IMR-90 (cell line): ENCODE measurements at regions not wholly inside any gene's neighbourhood (a gene's known extent, or its start where the extent isn't known, plus 50 kb on each side); places are given as distances from the start of the nearest gene placed in this dataset.

ENCODE experiments used
- ATAC-seq: fragments of 200-7000 bp; cut with Tn5 transposase; 2 replicates; pipeline ENCODE4 v1.9.1; 2020; ENCODE audit warnings: low read depth, mild to moderate bottlenecking, moderate library complexity
- BruUV-seq: library from RNA; stranded (reverse); fragments of 400-500 nt; replicated peaks from 2 replicates; lab custom pipeline; 2021; lab: Mats Ljungman, UMichigan
- CTCF ChIA-PET: fragments of 300-600 bp; formaldehyde crosslinking; extraction: SDS; loops from one replicate; lab custom pipeline; 2021; ENCODE audit warnings: antibody characterized with exemption; lab: Yijun Ruan, JAX
- POLR2A ChIA-PET: fragments of 300-600 bp; sonication (Branson Sonifier 250); formaldehyde crosslinking; loops from one replicate; lab custom pipeline; 2022; ENCODE audit warnings: antibody characterized with exemption; ENCODE audit not compliant: unreplicated experiment; lab: Charles Lee
- DNase-seq: peaks from one replicate; pipeline ENCODE4 v3.0.0; 2013
- H2AFZ ChIP-seq: replicated peaks from 2 replicates; pipeline ENCODE3; 2013; ENCODE audit warnings: low read length, mild to moderate bottlenecking; ENCODE audit not compliant: poor library complexity
- H2AK5ac ChIP-seq: 2 replicates; pipeline ENCODE4 v1.6.1; 2013; ENCODE audit warnings: low read depth, low read length, inconsistent platforms
- H2AK9ac ChIP-seq: replicated peaks from 2 replicates; pipeline ENCODE3; 2013; ENCODE audit warnings: mild to moderate bottlenecking, low read depth, low read length, moderate library complexity; ENCODE audit not compliant: poor library complexity
- H2BK120ac ChIP-seq: 2 replicates; pipeline ENCODE4 v1.6.1; 2013; ENCODE audit warnings: low read depth, low read length, inconsistent platforms
- H2BK15ac ChIP-seq: 3 replicates; pipeline ENCODE4 v1.6.1; 2013; ENCODE audit warnings: low read depth, low read length, inconsistent platforms
- H2BK20ac ChIP-seq: 2 replicates; pipeline ENCODE4 v1.6.1; 2013; ENCODE audit warnings: low read depth, mild to moderate bottlenecking, inconsistent platforms, low read length, moderate library complexity
- H2BK5ac ChIP-seq: 2 replicates; pipeline ENCODE4 v1.6.1; 2013; ENCODE audit warnings: mild to moderate bottlenecking, low read depth, low read length, inconsistent platforms; ENCODE audit not compliant: poor library complexity, severe bottlenecking
- H3K14ac ChIP-seq: replicated peaks from 2 replicates; pipeline ENCODE4 v1.6.1; 2013; ENCODE audit warnings: low read depth, low read length, inconsistent platforms
- H3K18ac ChIP-seq: 2 replicates; pipeline ENCODE4 v1.6.1; 2013; ENCODE audit warnings: low read depth, low read length, control low read depth
- H3K23ac ChIP-seq: 2 replicates; pipeline ENCODE4 v1.6.1; 2013; ENCODE audit warnings: low read depth, low read length, inconsistent platforms
- H3K27ac ChIP-seq: 2 replicates; pipeline ENCODE4 v1.5.1; 2013; ENCODE audit warnings: mild to moderate bottlenecking, control low read depth, low read length; ENCODE audit not compliant: insufficient read depth
- H3K27me3 ChIP-seq: 2 replicates; pipeline ENCODE4 v1.6.1; 2013; ENCODE audit warnings: low read length; ENCODE audit not compliant: control insufficient read depth, insufficient read depth
- H3K36me3 ChIP-seq: 2 replicates; pipeline ENCODE4 v1.6.1; 2013; ENCODE audit warnings: low read length, mixed read lengths; ENCODE audit not compliant: control insufficient read depth, insufficient read depth
- H3K4ac ChIP-seq: 2 replicates; pipeline ENCODE4 v1.6.1; 2013; ENCODE audit warnings: low read depth, low read length, inconsistent platforms
- H3K4me1 ChIP-seq: 2 replicates; pipeline ENCODE4 v1.6.1; 2013; ENCODE audit warnings: low read length, mixed read lengths; ENCODE audit not compliant: control insufficient read depth, insufficient read depth
- H3K4me2 ChIP-seq: 2 replicates; pipeline ENCODE4 v1.6.1; 2013; ENCODE audit warnings: low read depth, mild to moderate bottlenecking, control low read depth, low read length, moderate library complexity
- H3K4me3 ChIP-seq: 2 replicates; pipeline ENCODE4 v1.5.1; 2013; ENCODE audit warnings: low read depth, mild to moderate bottlenecking, control low read depth, low read length, moderate library complexity; ENCODE audit not compliant: insufficient read depth
- H3K56ac ChIP-seq: 2 replicates; pipeline ENCODE4 v1.6.1; 2013; ENCODE audit warnings: low read length, inconsistent platforms; ENCODE audit not compliant: insufficient read depth; ENCODE audit errors: extremely low read depth
- H3K79me1 ChIP-seq, 2 experiments: 2 replicates each; pipeline ENCODE4 v1.6.1; 2013; ENCODE audit warnings: low read length in 2 of 2, inconsistent platforms in 1 of 2, low read depth in 1 of 2
- H3K9ac ChIP-seq: 2 replicates; pipeline ENCODE4 v1.6.1; 2013; ENCODE audit warnings: low read depth, low read length, control low read depth
- H3K9me1 ChIP-seq: 2 replicates; pipeline ENCODE4 v1.6.1; 2013; ENCODE audit warnings: low read length, inconsistent platforms; ENCODE audit not compliant: insufficient read depth
- H3K9me3 ChIP-seq: 2 replicates; pipeline ENCODE4 v1.6.1; 2013; ENCODE audit warnings: low read length; ENCODE audit not compliant: control insufficient read depth, insufficient read depth
- H4K20me1 ChIP-seq: 2 replicates; pipeline ENCODE4 v1.6.1; 2013; ENCODE audit warnings: low read length, inconsistent platforms; ENCODE audit not compliant: insufficient read depth
- H4K5ac ChIP-seq: 2 replicates; pipeline ENCODE4 v1.6.1; 2013; ENCODE audit warnings: mild to moderate bottlenecking, low read depth, low read length, control low read depth
- H4K8ac ChIP-seq, 2 experiments: 2 replicates each; pipeline ENCODE4 v1.6.1; 2013; ENCODE audit warnings: low read depth in 2 of 2, low read length in 2 of 2, control low read depth in 1 of 2, inconsistent platforms in 1 of 2
- H4K91ac ChIP-seq: 2 replicates; pipeline ENCODE4 v1.6.1; 2013; ENCODE audit warnings: low read depth, low read length, inconsistent platforms; ENCODE audit not compliant: insufficient read depth
- BHLHE40 ChIP-seq: fragments of 150-350 bp; IDR thresholded peaks from 2 replicates; pipeline ENCODE4 v1.6.1; 2016; ENCODE audit warnings: mild to moderate bottlenecking, low read depth, low read length
- CEBPB ChIP-seq: IDR thresholded peaks from 2 replicates; pipeline ENCODE4 v1.6.1; 2012; ENCODE audit warnings: low read depth, low read length, improper control_type of control experiment
- CHD1 ChIP-seq: IDR thresholded peaks from 2 replicates; pipeline ENCODE4 v1.6.1; 2012; ENCODE audit warnings: low read depth, low read length, improper control_type of control experiment
- CTCF ChIP-seq: conservative IDR thresholded peaks from 2 replicates; pipeline ENCODE4 v1.5.1; 2012; ENCODE audit warnings: mild to moderate bottlenecking, low read depth, low read length, improper control_type of control experiment
- ELK1 ChIP-seq: fragments of 150-350 bp; IDR thresholded peaks from 2 replicates; pipeline ENCODE4 v1.6.1; 2016; ENCODE audit warnings: low read depth, mild to moderate bottlenecking, low read length, moderate library complexity, borderline replicate concordance
- FOS ChIP-seq: fragments of 150-350 bp; IDR thresholded peaks from 2 replicates; pipeline ENCODE4 v1.6.1; 2016; ENCODE audit warnings: low read depth, low read length
- MAFK ChIP-seq: IDR thresholded peaks from 2 replicates; pipeline ENCODE4 v1.6.1; 2012; ENCODE audit warnings: low read depth, low read length, improper control_type of control experiment
- MAZ ChIP-seq: IDR thresholded peaks from 2 replicates; pipeline ENCODE4 v1.6.1; 2012; ENCODE audit warnings: low read depth, mild to moderate bottlenecking, low read length, improper control_type of control experiment, moderate library complexity, borderline replicate concordance
- MXI1 ChIP-seq: IDR thresholded peaks from 2 replicates; pipeline ENCODE4 v1.6.1; 2012; ENCODE audit warnings: low read depth, mild to moderate bottlenecking, low read length, moderate library complexity, borderline replicate concordance
- NFE2L2 ChIP-seq: fragments of 150-350 bp; IDR thresholded peaks from 2 replicates; pipeline ENCODE4 v1.6.1; 2016; ENCODE audit warnings: low read depth, mild to moderate bottlenecking, low read length
- POLR2A ChIP-seq: IDR thresholded peaks from 2 replicates; pipeline ENCODE4 v1.6.1; 2012; ENCODE audit warnings: mild to moderate bottlenecking, low read depth, low read length
- RAD21 ChIP-seq: IDR thresholded peaks from 2 replicates; pipeline ENCODE4 v1.6.1; 2012; ENCODE audit warnings: low read length, improper control_type of control experiment
- RCOR1 ChIP-seq: IDR thresholded peaks from 2 replicates; pipeline ENCODE4 v1.6.1; 2012; ENCODE audit warnings: mild to moderate bottlenecking, low read length, improper control_type of control experiment; ENCODE audit not compliant: insufficient replicate concordance
- RFX5 ChIP-seq: IDR thresholded peaks from 2 replicates; pipeline ENCODE4 v1.8.0; 2012; ENCODE audit warnings: low read depth, mild to moderate bottlenecking, low read length, moderate library complexity
- SMC3 ChIP-seq: fragments of 150-350 bp; IDR thresholded peaks from 2 replicates; pipeline ENCODE4 v1.6.1; 2016; ENCODE audit warnings: low read depth, mild to moderate bottlenecking, antibody characterized with exemption, low read length, moderate library complexity
- USF2 ChIP-seq: fragments of 150-350 bp; IDR thresholded peaks from 2 replicates; pipeline ENCODE4 v1.6.1; 2017; ENCODE audit warnings: mild to moderate bottlenecking, antibody characterized with exemption, low read length, low read depth
- WGBS, 2 experiments: methylation state at CpG; one replicate each; pipeline versions ENCODE4 v1.1.5 to v1.1.7; 2013; ENCODE audit warnings: missing lambda C conversion rate in 2 of 2; ENCODE audit not compliant: insufficient read length in 1 of 2; ENCODE audit errors: extremely low coverage in 2 of 2; 5-methylcytosine and 5-hydroxymethylcytosine counted together
- dilution Hi-C: fragments of 300-500 bp; cut with HindIII; formaldehyde crosslinking; loops from one replicate; pipeline ENCODE4 v1.14.3; 2018; ENCODE audit warnings: low sequenced_read_pairs; ENCODE audit not compliant: unreplicated experiment
- in situ Hi-C: fragments of 300-500 bp; cut with MboI; formaldehyde crosslinking; loops from 3 replicates; pipeline ENCODE4 v1.14.3; 2019; ENCODE audit warnings: low sequenced_read_pairs, inconsistent platforms, mixed read lengths
- intact Hi-C: fragments of 100-400 bp; cut with micrococcal nuclease; formaldehyde crosslinking; loops from 2 replicates; pipeline ENCODE4 v1.10.0; 2022

GRCh38 chr4:33188733-33189132 lies 2468.6 kb downstream of the PCDH7 start:
- no peak overlapping the region for H2AK9ac ChIP-seq
- H3K4me2 ChIP-seq, result no peak overlapping the region
- H3K9me3 ChIP-seq, result peaks cover 13% of the 10 kb centered on the region
- POLR2A ChIA-PET, result no interaction called here
- H4K91ac ChIP-seq, result no peak overlapping the region
- H3K4ac ChIP-seq, result no peak overlapping the region
- H2BK5ac ChIP-seq, result no peak overlapping the region
- no peak overlapping the region for H3K9ac ChIP-seq
- no peak overlapping the region for H2AFZ ChIP-seq
- H2BK15ac ChIP-seq, result no peak overlapping the region
- in situ Hi-C loops, result no loop called here
- H3K4me1 ChIP-seq, result no peaks in the 10 kb centered on the region
- H2BK20ac ChIP-seq, result no peak overlapping the region
- H3K79me1 ChIP-seq, result no peaks in the 10 kb centered on the region
- BruUV-seq, result no TSS peak
- H3K9me1 ChIP-seq, result no peaks in the 10 kb centered on the region
- no peak overlapping the region for H3K23ac ChIP-seq
- H3K27ac ChIP-seq, result no peak overlapping the region
- no peaks in the 10 kb centered on the region for H4K20me1 ChIP-seq
- ATAC-seq (no peak), DNase-seq (no peak)
- intact Hi-C loops, result no loop called here
- no peaks in the 10 kb centered on the region for H3K27me3 ChIP-seq
- no peak overlapping the region for H4K8ac ChIP-seq
- H3K56ac ChIP-seq, result no peak overlapping the region
- no peak overlapping the region for H3K4me3 ChIP-seq
- no peak overlapping the region for H2AK5ac ChIP-seq
- H2BK120ac ChIP-seq, result no peak overlapping the region
- H3K36me3 ChIP-seq, result no peaks in the 10 kb centered on the region
- no CpG with 5 or more reads among the region's 6 CpGs for WGBS, 2 experiments
- H3K14ac ChIP-seq, result no peak overlapping the region
- TF ChIP-seq MXI1, result no peak
- no peak for TF ChIP-seq CEBPB
- TF ChIP-seq RAD21, result no peak
- no peak for TF ChIP-seq MAZ
- TF ChIP-seq FOS, result no peak
- TF ChIP-seq CHD1, result no peak
- no peak for TF ChIP-seq POLR2A
- TF ChIP-seq ELK1, result no peak
- TF ChIP-seq RFX5, result no peak
- TF ChIP-seq SMC3, result no peak
- no peak for TF ChIP-seq RCOR1
- no peak for TF ChIP-seq BHLHE40
- TF ChIP-seq MAFK, result no peak
- TF ChIP-seq NFE2L2, result no peak
- TF ChIP-seq CTCF, result no peak
- no peak for TF ChIP-seq USF2
- no peak overlapping the region for H4K5ac ChIP-seq
- H3K18ac ChIP-seq, result no peak overlapping the region
- dilution Hi-C loops, result no loop called here
- CTCF ChIA-PET, result no interaction called here
